AG04450 (cell line): ENCODE measurements at regions not wholly inside any gene's neighbourhood (a gene's known extent, or its start where the extent isn't known, plus 50 kb on each side); places are given as distances from the start of the nearest gene placed in this dataset.

Experiments
- CTCF ChIA-PET: fragments of 300-600, 350-600 bp; formaldehyde crosslinking; extraction: SDS; loops from one replicate; lab custom pipeline; 2022; ENCODE audit warnings: antibody characterized with exemption, inconsistent platforms; lab: Charles Lee
- POLR2A ChIA-PET: fragments of 350-600 bp; formaldehyde crosslinking; extraction: SDS; loops from one replicate; lab custom pipeline; 2021; ENCODE audit warnings: antibody characterized with exemption, inconsistent platforms; lab: Yijun Ruan, JAX
- DNase-seq: peaks from one replicate; pipeline ENCODE4 v3.0.0-alpha.2; 2011; ENCODE audit warnings: low read depth, low spot score
- H3K27ac ChIP-seq: one replicate; pipeline ENCODE4 v1.5.1; 2012; ENCODE audit warnings: low read depth, low read length, control low read depth
- H3K27me3 ChIP-seq: one replicate; pipeline ENCODE4 v1.6.0; 2012; ENCODE audit warnings: low read length; ENCODE audit not compliant: control insufficient read depth, insufficient read depth
- H3K4me3 ChIP-seq: 2 replicates; pipeline ENCODE4 v1.5.1; 2011; ENCODE audit warnings: mild to moderate bottlenecking, low read depth, low read length, control low read depth
- H3K9me3 ChIP-seq: 2 replicates; pipeline ENCODE4 v1.5.1; 2012; ENCODE audit warnings: low read length; ENCODE audit not compliant: control insufficient read depth, insufficient read depth
- TF ChIP-seq, protein P1 (sequence below): IDR thresholded peaks from 2 replicates; pipeline ENCODE4 v1.5.1; 2011; ENCODE audit warnings: low read depth, low read length, control low read depth, inconsistent platforms

DNA sequence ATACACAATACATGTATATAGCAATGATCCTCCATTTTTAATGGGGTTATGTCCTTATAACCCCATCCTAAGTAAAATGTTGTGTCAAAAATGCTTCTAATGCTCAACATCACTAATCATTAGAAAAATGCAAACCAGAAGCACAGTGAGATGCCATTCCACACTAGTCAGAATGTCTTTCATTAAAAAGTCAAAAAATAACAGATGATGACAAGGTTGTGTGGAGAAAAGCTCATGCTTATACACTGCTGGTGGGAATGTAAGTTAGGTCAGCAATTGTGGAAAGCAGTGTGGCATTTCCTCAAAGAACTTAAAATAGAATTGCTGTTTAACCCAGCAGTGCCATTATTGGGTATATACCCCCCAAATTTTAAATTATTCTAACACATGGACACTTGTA, 654.9 kb upstream of the CNTNAP5 start:
- TF ChIP-seq, protein P1, sequence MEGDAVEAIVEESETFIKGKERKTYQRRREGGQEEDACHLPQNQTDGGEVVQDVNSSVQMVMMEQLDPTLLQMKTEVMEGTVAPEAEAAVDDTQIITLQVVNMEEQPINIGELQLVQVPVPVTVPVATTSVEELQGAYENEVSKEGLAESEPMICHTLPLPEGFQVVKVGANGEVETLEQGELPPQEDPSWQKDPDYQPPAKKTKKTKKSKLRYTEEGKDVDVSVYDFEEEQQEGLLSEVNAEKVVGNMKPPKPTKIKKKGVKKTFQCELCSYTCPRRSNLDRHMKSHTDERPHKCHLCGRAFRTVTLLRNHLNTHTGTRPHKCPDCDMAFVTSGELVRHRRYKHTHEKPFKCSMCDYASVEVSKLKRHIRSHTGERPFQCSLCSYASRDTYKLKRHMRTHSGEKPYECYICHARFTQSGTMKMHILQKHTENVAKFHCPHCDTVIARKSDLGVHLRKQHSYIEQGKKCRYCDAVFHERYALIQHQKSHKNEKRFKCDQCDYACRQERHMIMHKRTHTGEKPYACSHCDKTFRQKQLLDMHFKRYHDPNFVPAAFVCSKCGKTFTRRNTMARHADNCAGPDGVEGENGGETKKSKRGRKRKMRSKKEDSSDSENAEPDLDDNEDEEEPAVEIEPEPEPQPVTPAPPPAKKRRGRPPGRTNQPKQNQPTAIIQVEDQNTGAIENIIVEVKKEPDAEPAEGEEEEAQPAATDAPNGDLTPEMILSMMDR, result no peak
- no peak for DNase-seq
- Histone ChIP-seq H3K9me3 (no peaks in the 10 kb centered on the region; the same call in 1 of the 2 replicates), H3K4me3 (no peak overlapping the region), H3K27me3 (no peaks in the 10 kb centered on the region), H3K27ac (no peak overlapping the region)
- CTCF ChIA-PET, result no interaction called here
- POLR2A ChIA-PET, result no interaction called here

GRCh38 chr2:123371535-123371934, 653.6 kb upstream of the CNTNAP5 start:
- Histone ChIP-seq H3K27ac (no peak overlapping the region), H3K4me3 (no peak overlapping the region), H3K9me3 (peaks cover 4% of the 10 kb centered on the region; the same call in 1 of the 2 replicates), H3K27me3 (no peaks in the 10 kb centered on the region)
- no peak for DNase-seq
- CTCF ChIA-PET, result no interaction called here
- POLR2A ChIA-PET, result no interaction called here
- TF ChIP-seq, protein P1, result no peak

- TF ChIP-seq, protein P1, result no peak
- H3K9me3 ChIP-seq, result peaks cover 20% of the 10 kb centered on the region; the same call in 1 of the 2 replicates
- POLR2A ChIA-PET, result no interaction called here
These were observed 644.6 kb upstream of the CNTNAP5 start for GRCh38 chr2:123380370-123380935.

DNA sequence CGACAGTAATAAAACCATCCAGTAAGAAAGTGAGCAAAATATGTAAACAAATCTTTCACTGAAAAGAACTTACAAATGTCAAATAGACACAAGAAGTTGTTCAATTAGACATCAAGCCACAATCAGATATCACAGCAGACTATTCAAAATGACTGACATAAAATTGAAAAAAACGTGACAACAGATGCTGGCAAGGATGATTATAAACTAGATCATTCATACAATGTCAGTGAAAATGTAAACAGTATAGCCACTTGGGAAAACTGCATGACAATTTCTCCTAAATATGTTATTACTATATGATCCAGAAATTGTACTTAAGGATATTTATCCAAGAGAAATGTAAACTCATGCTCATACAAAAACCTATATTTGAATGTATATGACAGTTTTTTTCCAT, 609.4 kb upstream of the CNTNAP5 start:
- Histone ChIP-seq H3K9me3 (peaks cover 5% of the 10 kb centered on the region; the same call in 1 of the 2 replicates), H3K27ac (no peak overlapping the region), H3K27me3 (no peaks in the 10 kb centered on the region), H3K4me3 (no peak overlapping the region)
- CTCF ChIA-PET, result no interaction called here
- no peak for DNase-seq
- TF ChIP-seq, protein P1, result no peak
- POLR2A ChIA-PET, result no interaction called here

More at GRCh38 chr2:123380370-123380935, 644.6 kb upstream of the CNTNAP5 start:
- Histone ChIP-seq H3K27me3 (no peaks in the 10 kb centered on the region), H3K4me3 (no peak overlapping the region), H3K27ac (no peak overlapping the region)
- DNase-seq, result no peak
- CTCF ChIA-PET, result no interaction called here

- TF ChIP-seq, protein P1, result no peak
- Histone ChIP-seq H3K9me3 (peaks cover 2% of the 10 kb centered on the region; the same call in 1 of the 2 replicates), H3K27me3 (no peaks in the 10 kb centered on the region), H3K27ac (no peak overlapping the region), H3K4me3 (no peak overlapping the region)
- CTCF ChIA-PET, result no interaction called here
- POLR2A ChIA-PET, result no interaction called here
- DNase-seq, result no peak
These were observed 605.1 kb upstream of the CNTNAP5 start for GRCh38 chr2:123419976-123420375.
